Tibial nerve (tissue), 4 donors: ENCODE measurements at regions not wholly inside any gene's neighbourhood (a gene's known extent, or its start where the extent isn't known, plus 50 kb on each side); places are given as distances from the start of the nearest gene placed in this dataset.

Source experiments
- DNase-seq, 2 donors: peaks; one replicate each; pipeline ENCODE4 v3.0.0-alpha.2; 2019; ENCODE audit warnings: low spot score in 2 of 2
- H3K27ac ChIP-seq, 4 donors: fragments of 200-600 bp; sonication (generic) in 3 of 4; one replicate each; pipeline ENCODE4 v1.5.1; 2017 to 2019; ENCODE audit warnings: mild to moderate bottlenecking in 1 of 4
- H3K27me3 ChIP-seq, 2 donors: fragments of 200-600 bp; sonication (generic) in 1 of 2; one replicate each; pipeline versions ENCODE4 v1.5.1 to v1.6.0; 2017 to 2019
- H3K36me3 ChIP-seq, 3 donors: fragments of 200-600 bp; sonication (generic); one replicate each; pipeline ENCODE4 v1.5.1; 2018 to 2019
- H3K4me1 ChIP-seq, 4 donors: fragments of 200-600 bp; sonication (generic) in 3 of 4; one replicate each; pipeline ENCODE4 v1.5.1; 2017 to 2019
- H3K4me3 ChIP-seq, 4 donors: fragments of 200-600 bp; sonication (generic) in 3 of 4; one replicate each; pipeline ENCODE4 v1.5.1; 2017 to 2019; ENCODE audit warnings: mild to moderate bottlenecking in 1 of 4, moderate library complexity in 1 of 4
- H3K9me3 ChIP-seq, 4 donors: fragments of 200-600 bp; sonication (generic) in 3 of 4; one replicate each; pipeline ENCODE4 v1.5.1; 2017 to 2019
- CTCF ChIP-seq, 5 experiments: fragments of 200-600 bp in 3 of 5; fragments of 450-650 bp in 2 of 5; sonication (generic) in 3 of 5; IDR thresholded peaks; one replicate each; pipeline ENCODE4 v1.5.1; 2016 to 2019; ENCODE audit warnings: antibody characterized with exemption in 5 of 5, mild to moderate bottlenecking in 3 of 5, moderate library complexity in 2 of 5
- EP300 ChIP-seq, 2 donors: sonication (generic); formaldehyde crosslinking; IDR thresholded peaks; one replicate each; pipeline ENCODE4 v1.6.1; 2017; ENCODE audit warnings: antibody characterized with exemption in 2 of 2, mild to moderate bottlenecking in 1 of 2
- POLR2A ChIP-seq, 2 donors: fragments of 450-650 bp; IDR thresholded peaks; one replicate each; pipeline ENCODE4 v1.6.1; 2017; ENCODE audit warnings: antibody characterized with exemption in 2 of 2, mild to moderate bottlenecking in 2 of 2, moderate library complexity in 2 of 2
- WGBS, 2 donors: methylation state at CpG; one replicate each; pipeline ENCODE4 v1.1.5; 2018; 5-methylcytosine and 5-hydroxymethylcytosine counted together

GRCh38 chrX:65596270-65597034 lies 61.9 kb upstream of the LAS1L start:
- DNase-seq: no peak
- 10 to 43% methylated on average over 1 to 2 of the region's 2 CpGs for WGBS, 2 donors
- no peak overlapping the region for H3K4me3 ChIP-seq

GRCh38 chrX:65595460-65595876 lies 60.9 kb upstream of the LAS1L start:
- WGBS, 2 donors: 0 to 13% methylated on average over 1 to 3 of the region's 3 CpGs
- Histone ChIP-seq H3K36me3 (no peaks in the 10 kb centered on the region), H3K27me3 (peaks cover 0 to 15% of the 10 kb centered on the region in 2 donors), H3K4me1 (peaks cover 0 to 18% (median 3%) of the 10 kb centered on the region in 4 donors), H3K27ac (peak overlapping the region; percentile 69 to 86 (median 77)), H3K4me3 (no peak overlapping the region), H3K9me3 (no peaks in the 10 kb centered on the region)
- peak; percentile 97 to 99 for DNase-seq
- TF ChIP-seq CTCF (IDR thresholded peaks at IDR 0.05) (peak; percentile 91 to 100 (median 99)), EP300 (IDR thresholded peaks at IDR 0.05) (peak in 1 of 2 donors; percentile 62), POLR2A (IDR thresholded peaks at IDR 0.05) (no peak)

More at GRCh38 chrX:65596270-65597034, 61.9 kb upstream of the LAS1L start:
- no peaks in the 10 kb centered on the region for H3K36me3 ChIP-seq
- peaks cover 0 to 28% (median 11%) of the 10 kb centered on the region in 4 donors for H3K4me1 ChIP-seq
- H3K27me3 ChIP-seq: peaks cover 0 to 15% of the 10 kb centered on the region in 2 donors
- no peaks in the 10 kb centered on the region for H3K9me3 ChIP-seq
- peak overlapping the region; percentile 69 to 86 (median 77) for H3K27ac ChIP-seq
- TF ChIP-seq EP300 (IDR thresholded peaks at IDR 0.05) (peak in 1 of 2 donors; percentile 23), CTCF (IDR thresholded peaks at IDR 0.05) (no peak), POLR2A (IDR thresholded peaks at IDR 0.05) (no peak)

- DNase-seq: no peak
- H3K4me3 ChIP-seq: no peak overlapping the region
- no peaks in the 10 kb centered on the region for H3K9me3 ChIP-seq
- TF ChIP-seq POLR2A (IDR thresholded peaks at IDR 0.05) (no peak), CTCF (IDR thresholded peaks at IDR 0.05) (no peak), EP300 (IDR thresholded peaks at IDR 0.05) (no peak)
- no peaks in the 10 kb centered on the region for H3K36me3 ChIP-seq
- WGBS, 2 donors: 56 to 66% methylated on average over 1 to 2 of the region's 2 CpGs
- H3K4me1 ChIP-seq: peaks cover 0 to 21% (median 7%) of the 10 kb centered on the region in 4 donors
- no peak overlapping the region for H3K27ac ChIP-seq
- H3K27me3 ChIP-seq: peaks cover 0 to 15% of the 10 kb centered on the region in 2 donors
Observed at GRCh38 chrX:65591206-65591605, 56.6 kb upstream of the LAS1L start.

GRCh38 chrX:65589304-65589703 lies 54.7 kb upstream of the LAS1L start:
- 69 to 71% methylated on average over 4 of the region's 4 CpGs for WGBS, 2 donors
- H3K27me3 ChIP-seq: peaks cover 0 to 15% of the 10 kb centered on the region in 2 donors
- peaks cover 0 to 14% (median 5%) of the 10 kb centered on the region in 4 donors for H3K4me1 ChIP-seq
- no peaks in the 10 kb centered on the region for H3K36me3 ChIP-seq
- H3K4me3 ChIP-seq: no peak overlapping the region
- H3K27ac ChIP-seq: peak overlapping the region in 2 of 4 donors; percentile 29 to 72
- no peak for TF ChIP-seq CTCF (IDR thresholded peaks at IDR 0.05)
- no peak for TF ChIP-seq EP300 (IDR thresholded peaks at IDR 0.05)
- no peak for TF ChIP-seq POLR2A (IDR thresholded peaks at IDR 0.05)
- no peaks in the 10 kb centered on the region for H3K9me3 ChIP-seq
- DNase-seq: no peak

- peak overlapping the region in 2 of 4 donors; percentile 7 to 39 for H3K4me3 ChIP-seq
- peaks cover 0 to 10% of the 10 kb centered on the region in 2 donors for H3K27me3 ChIP-seq
- 50 to 69% methylated on average over 1 of the region's 1 CpG for WGBS, 2 donors
- peak overlapping the region in 3 of 4 donors; percentile 56 to 73 (median 72) for H3K27ac ChIP-seq
- H3K4me1 ChIP-seq: peaks cover 0 to 14% (median 5%) of the 10 kb centered on the region in 4 donors
- no peak for DNase-seq
- no peaks in the 10 kb centered on the region for H3K9me3 ChIP-seq
- no peak for TF ChIP-seq POLR2A (IDR thresholded peaks at IDR 0.05)
- H3K36me3 ChIP-seq: no peaks in the 10 kb centered on the region
Observed at GRCh38 chrX:65588795-65589194, 54.2 kb upstream of the LAS1L start.
